H1 (cell line): ENCODE measurements at regions not wholly inside any gene's neighbourhood (a gene's known extent, or its start where the extent isn't known, plus 50 kb on each side); places are given as distances from the start of the nearest gene placed in this dataset.

Experiments
- ASH2L ChIP-seq: fragments of 200-600, 300-600 bp; sonication (generic); IDR thresholded peaks from one replicate; pipeline ENCODE4 v1.7.1; 2017; ENCODE audit warnings: low read length
- PHF8 ChIP-seq: fragments of 200-600 bp; sonication (generic); conservative IDR thresholded peaks from 2 replicates; pipeline ENCODE4 v1.7.1; 2012; ENCODE audit warnings: low read depth, mild to moderate bottlenecking, inconsistent platforms, low read length, moderate library complexity
- SRF ChIP-seq: IDR thresholded peaks from 2 replicates; pipeline ENCODE4 v1.6.1; 2011; ENCODE audit warnings: mild to moderate bottlenecking, low read depth, low read length, moderate library complexity
- TF ChIP-seq, protein P1 (sequence below), 3 experiments: IDR thresholded peaks; 1 replicate in 2 of 3; 2 replicates in 1 of 3; pipeline versions ENCODE4 v1.5.1 to v1.6.1; 2011; ENCODE audit warnings: low read length in 3 of 3, mild to moderate bottlenecking in 3 of 3, inconsistent platforms in 2 of 3, low read depth in 1 of 3, moderate library complexity in 1 of 3; ENCODE audit not compliant: insufficient read depth in 1 of 3; ENCODE audit errors: control extremely low read depth in 1 of 3

DNA sequence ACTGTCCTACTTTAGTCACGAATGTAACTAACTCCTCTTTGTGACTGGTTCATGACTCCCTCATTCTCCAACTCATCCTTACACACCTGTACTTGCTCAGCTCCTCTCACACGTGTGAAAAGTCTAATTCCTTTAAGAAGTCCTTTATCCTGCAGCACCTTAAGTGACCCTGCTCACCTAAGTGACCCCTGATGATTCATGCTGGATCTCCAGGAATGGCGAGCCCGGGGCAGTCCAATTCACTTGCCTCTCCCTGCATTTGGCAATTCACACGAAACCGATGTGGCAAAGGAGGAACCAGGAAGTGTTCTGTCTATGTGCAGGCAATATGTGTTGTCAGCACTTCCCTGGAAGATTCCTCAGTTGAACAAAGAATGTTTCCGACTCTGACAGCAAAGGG lies 189.8 kb upstream of the NABP1 start (continued):
- TF ChIP-seq, protein P1, sequence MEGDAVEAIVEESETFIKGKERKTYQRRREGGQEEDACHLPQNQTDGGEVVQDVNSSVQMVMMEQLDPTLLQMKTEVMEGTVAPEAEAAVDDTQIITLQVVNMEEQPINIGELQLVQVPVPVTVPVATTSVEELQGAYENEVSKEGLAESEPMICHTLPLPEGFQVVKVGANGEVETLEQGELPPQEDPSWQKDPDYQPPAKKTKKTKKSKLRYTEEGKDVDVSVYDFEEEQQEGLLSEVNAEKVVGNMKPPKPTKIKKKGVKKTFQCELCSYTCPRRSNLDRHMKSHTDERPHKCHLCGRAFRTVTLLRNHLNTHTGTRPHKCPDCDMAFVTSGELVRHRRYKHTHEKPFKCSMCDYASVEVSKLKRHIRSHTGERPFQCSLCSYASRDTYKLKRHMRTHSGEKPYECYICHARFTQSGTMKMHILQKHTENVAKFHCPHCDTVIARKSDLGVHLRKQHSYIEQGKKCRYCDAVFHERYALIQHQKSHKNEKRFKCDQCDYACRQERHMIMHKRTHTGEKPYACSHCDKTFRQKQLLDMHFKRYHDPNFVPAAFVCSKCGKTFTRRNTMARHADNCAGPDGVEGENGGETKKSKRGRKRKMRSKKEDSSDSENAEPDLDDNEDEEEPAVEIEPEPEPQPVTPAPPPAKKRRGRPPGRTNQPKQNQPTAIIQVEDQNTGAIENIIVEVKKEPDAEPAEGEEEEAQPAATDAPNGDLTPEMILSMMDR (IDR thresholded peaks at IDR 0.05; ENCODE audit: control extremely low read depth in 1 of 3, insufficient read depth in 1 of 3, low read depth in 1 of 3, low read length in 3 of 3), result no peak
- TF ChIP-seq ASH2L, result no peak
- no peak for TF ChIP-seq SRF
- no peak for TF ChIP-seq PHF8
